Mucosa of rectum (tissue), 2 donors: ENCODE measurements at regions not wholly inside any gene's neighbourhood (a gene's known extent, or its start where the extent isn't known, plus 50 kb on each side); places are given as distances from the start of the nearest gene placed in this dataset.
"Not testable (repeated sequence)": the region's sequence is repeated elsewhere in the genome, so short reads cannot be mapped to it uniquely, and the experiment has no call there.

ENCODE experiments used
- H3K27ac ChIP-seq, 2 donors: one replicate each; pipeline ENCODE4 v1.7.0; 2013; ENCODE audit warnings: inconsistent platforms in 2 of 2, low read depth in 2 of 2, low read length in 2 of 2
- H3K27me3 ChIP-seq, 2 donors: one replicate each; pipeline ENCODE4 v1.7.0; 2013; ENCODE audit warnings: low read length in 2 of 2; ENCODE audit not compliant: control insufficient read depth in 2 of 2, insufficient read depth in 2 of 2
- H3K36me3 ChIP-seq, 2 donors: one replicate each; pipeline ENCODE4 v1.7.0; 2013; ENCODE audit warnings: low read length in 2 of 2; ENCODE audit not compliant: control insufficient read depth in 2 of 2, insufficient read depth in 2 of 2
- H3K4me1 ChIP-seq, 2 donors: one replicate each; pipeline ENCODE4 v1.7.0; 2013; ENCODE audit warnings: low read length in 2 of 2, mild to moderate bottlenecking in 1 of 2; ENCODE audit not compliant: control insufficient read depth in 2 of 2, insufficient read depth in 2 of 2
- H3K4me3 ChIP-seq, 2 donors: one replicate each; pipeline ENCODE4 v1.7.0; 2013; ENCODE audit warnings: low read length in 2 of 2
- H3K9ac ChIP-seq, 2 donors: one replicate each; pipeline ENCODE4 v1.7.0; 2013; ENCODE audit warnings: low read length in 2 of 2, low read depth in 1 of 2, mild to moderate bottlenecking in 1 of 2
- H3K9me3 ChIP-seq, 2 donors: one replicate each; pipeline ENCODE4 v1.7.0; 2013; ENCODE audit warnings: low read length in 2 of 2; ENCODE audit not compliant: control insufficient read depth in 2 of 2
- donor health status: healthy.
- donor health status: Normal muscosa, but diverticular disease.

GRCh38 chr2:13522096-13522495 is 805.4 kb downstream of the TRIB2 start:
- H3K27me3 ChIP-seq = no peaks in the 10 kb centered on the region
- H3K4me3 ChIP-seq = no peak overlapping the region
- H3K4me1 ChIP-seq = no peaks in the 10 kb centered on the region
- H3K9ac ChIP-seq = no peak overlapping the region
- no peak overlapping the region for H3K27ac ChIP-seq
- no peaks in the 10 kb centered on the region for H3K9me3 ChIP-seq
- H3K36me3 ChIP-seq = no peaks in the 10 kb centered on the region

- no peak overlapping the region for H3K9ac ChIP-seq
- H3K4me1 ChIP-seq = no peaks in the 10 kb centered on the region
- no peak overlapping the region for H3K27ac ChIP-seq
- no peaks in the 10 kb centered on the region for H3K9me3 ChIP-seq
- no peaks in the 10 kb centered on the region for H3K27me3 ChIP-seq
- no peaks in the 10 kb centered on the region for H3K36me3 ChIP-seq
- H3K4me3 ChIP-seq = no peak overlapping the region
These were observed 806.4 kb downstream of the TRIB2 start for GRCh38 chr2:13522917-13523821.

DNA sequence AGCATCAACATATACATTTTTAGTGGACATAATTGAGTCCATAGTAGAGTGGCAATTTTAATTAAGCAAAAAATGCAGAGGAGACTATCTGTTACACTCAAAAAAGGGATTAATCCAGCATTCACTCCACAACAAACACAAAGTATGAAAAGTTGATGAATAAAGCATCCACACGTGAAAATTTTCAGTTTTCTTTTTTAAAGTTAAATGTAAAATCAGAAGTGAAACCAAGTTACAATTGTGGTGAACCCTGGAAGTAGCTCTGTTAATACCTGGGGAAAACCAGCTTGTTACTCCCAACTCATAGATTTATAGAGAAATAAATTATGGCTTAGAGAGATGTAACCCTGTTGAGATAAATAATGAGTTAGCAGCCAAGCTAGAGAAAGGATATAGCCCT is 807.8 kb downstream of the TRIB2 start:
- H3K9ac ChIP-seq = no peak overlapping the region
- no peak overlapping the region for H3K4me3 ChIP-seq
- no peaks in the 10 kb centered on the region for H3K9me3 ChIP-seq
- H3K27ac ChIP-seq = no peak overlapping the region
- no peaks in the 10 kb centered on the region for H3K4me1 ChIP-seq
- no peaks in the 10 kb centered on the region for H3K36me3 ChIP-seq
- no peaks in the 10 kb centered on the region for H3K27me3 ChIP-seq

DNA sequence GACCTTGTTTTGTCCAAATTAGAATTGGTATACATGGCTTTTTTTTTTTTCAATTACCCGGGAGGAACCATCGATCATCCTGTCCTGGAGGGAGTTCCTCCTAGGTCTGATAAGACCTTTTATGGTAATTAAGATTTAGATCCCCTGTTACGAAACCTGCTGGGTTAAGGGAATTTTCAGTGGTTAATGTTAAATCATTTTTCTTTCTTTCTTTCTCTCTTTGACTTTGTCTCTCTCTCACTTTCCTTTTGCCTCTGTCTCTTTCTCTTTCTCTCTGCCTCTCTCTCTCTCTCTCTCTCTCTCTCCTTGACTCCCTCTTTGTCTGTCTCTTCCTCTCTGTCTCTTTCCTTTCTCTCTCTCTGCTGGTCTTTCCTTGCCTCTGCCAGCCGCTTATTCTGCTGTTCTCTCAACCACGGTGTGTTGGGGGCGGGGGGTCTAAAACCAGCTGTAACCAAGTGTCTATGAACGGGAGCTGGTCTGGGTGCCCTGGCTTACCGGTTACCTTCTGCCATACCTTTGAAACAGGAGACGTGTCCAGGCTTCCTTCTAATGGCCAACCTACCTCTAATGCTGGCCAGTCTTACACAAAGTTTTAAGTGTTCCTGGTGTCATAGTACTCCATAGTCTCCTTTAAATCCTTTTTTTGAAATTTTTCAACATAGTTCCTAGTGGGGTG is 815.1 kb downstream of the TRIB2 start:
- H3K9me3 ChIP-seq, H3K36me3 ChIP-seq, H3K4me1 ChIP-seq, H3K4me3 ChIP-seq, H3K27me3 ChIP-seq, H3K9ac ChIP-seq, H3K27ac ChIP-seq: not testable (repeated sequence)

DNA sequence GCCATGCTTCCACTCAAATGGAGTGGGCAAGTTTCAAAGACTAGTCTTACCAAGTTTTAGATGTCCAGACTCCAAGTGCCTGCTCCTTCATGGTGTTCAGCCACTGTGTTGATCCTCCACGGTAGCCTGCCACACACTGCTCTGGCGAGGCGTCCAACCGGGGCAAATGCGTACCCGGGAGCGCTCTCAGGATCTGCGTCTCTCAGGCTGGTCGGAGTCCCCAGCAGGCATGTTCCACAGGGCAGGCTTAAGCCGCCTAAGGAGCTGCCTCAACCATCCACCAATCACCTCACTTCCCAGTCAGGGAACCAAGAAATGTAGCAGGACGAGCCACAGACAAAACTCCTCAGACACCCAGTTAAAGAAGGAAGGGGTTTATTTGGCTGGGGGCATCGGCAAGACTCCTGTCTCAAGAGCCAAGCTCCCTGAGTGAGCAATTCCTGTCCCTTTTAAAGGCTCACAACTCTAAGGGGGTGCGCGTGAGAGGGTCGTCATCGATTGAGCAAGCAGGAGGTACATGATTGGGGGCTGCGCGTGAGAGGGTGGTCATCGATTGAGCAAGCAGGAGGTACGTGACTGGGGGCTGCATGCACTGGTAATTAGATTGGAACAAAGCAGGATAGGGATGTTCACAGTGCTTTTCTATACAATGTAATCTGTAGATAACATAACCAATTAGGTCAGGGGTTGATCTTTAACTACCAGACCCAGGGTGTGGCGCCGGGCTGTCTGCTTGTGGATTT is 816.2 kb downstream of the TRIB2 start:
- not testable (repeated sequence) for H3K9me3 ChIP-seq, H3K4me1 ChIP-seq, H3K4me3 ChIP-seq, H3K36me3 ChIP-seq, H3K27me3 ChIP-seq, H3K9ac ChIP-seq, H3K27ac ChIP-seq

GRCh38 chr2:13533524-13533922 is 816.8 kb downstream of the TRIB2 start:
- Histone ChIP-seq H3K27ac (no peak overlapping the region), H3K9me3 (no peaks in the 10 kb centered on the region), H3K27me3 (no peaks in the 10 kb centered on the region), H3K36me3 (no peaks in the 10 kb centered on the region), H3K4me3 (no peak overlapping the region), H3K4me1 (no peaks in the 10 kb centered on the region), H3K9ac (no peak overlapping the region)

DNA sequence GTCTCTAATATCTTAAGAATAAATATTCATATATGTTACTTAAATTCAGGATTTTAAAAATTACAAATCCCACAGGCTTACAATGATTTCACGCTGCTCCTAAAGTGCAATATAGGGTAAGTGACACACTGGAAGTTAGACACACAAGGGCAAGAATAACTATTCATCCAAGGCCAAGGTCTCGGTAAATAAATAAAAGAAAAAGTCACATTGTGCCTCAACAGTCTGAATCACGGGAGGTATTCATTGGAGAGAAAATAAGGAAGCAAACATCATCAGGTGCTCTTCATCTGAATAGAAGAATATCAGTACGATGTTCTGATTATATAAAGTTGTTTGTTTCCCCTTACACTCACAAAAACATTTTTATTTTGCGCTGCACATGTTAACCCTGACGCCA is 820.2 kb downstream of the TRIB2 start:
- Histone ChIP-seq H3K27me3 (no peaks in the 10 kb centered on the region), H3K4me3 (no peak overlapping the region), H3K27ac (no peak overlapping the region), H3K36me3 (no peaks in the 10 kb centered on the region), H3K4me1 (no peaks in the 10 kb centered on the region), H3K9me3 (no peaks in the 10 kb centered on the region), H3K9ac (no peak overlapping the region)

- Histone ChIP-seq H3K27me3 (no peaks in the 10 kb centered on the region), H3K9ac (no peak overlapping the region), H3K27ac (no peak overlapping the region), H3K4me3 (no peak overlapping the region), H3K36me3 (no peaks in the 10 kb centered on the region), H3K9me3 (no peaks in the 10 kb centered on the region), H3K4me1 (no peaks in the 10 kb centered on the region)
These were observed 821.1 kb downstream of the TRIB2 start for GRCh38 chr2:13537771-13538349.

DNA sequence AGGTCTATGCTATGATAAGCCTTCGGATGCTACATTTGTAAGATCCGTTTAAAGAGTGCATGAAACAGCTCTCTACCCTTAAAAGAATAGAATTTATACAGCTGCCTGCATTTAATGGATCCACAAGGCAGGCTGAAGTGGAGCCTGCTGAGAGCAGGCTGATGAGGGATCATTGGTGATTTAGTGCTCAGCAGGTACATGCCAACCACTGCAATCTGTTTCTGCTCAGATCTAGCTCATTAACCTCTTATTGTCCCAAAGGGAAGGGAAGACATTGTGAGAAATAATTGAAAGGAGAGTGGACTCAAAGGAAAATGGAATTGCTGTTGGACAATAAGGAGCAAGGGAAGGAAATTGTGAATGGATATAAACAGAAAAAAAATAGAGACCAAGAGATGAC is 822.6 kb downstream of the TRIB2 start:
- Histone ChIP-seq H3K27ac (no peak overlapping the region), H3K36me3 (no peaks in the 10 kb centered on the region), H3K4me1 (no peaks in the 10 kb centered on the region), H3K9me3 (peaks cover 0 to under 1% of the 10 kb centered on the region in 2 donors), H3K4me3 (no peak overlapping the region), H3K9ac (no peak overlapping the region), H3K27me3 (no peaks in the 10 kb centered on the region)

GRCh38 chr2:13542061-13542460 is 825.3 kb downstream of the TRIB2 start:
- H3K27ac ChIP-seq = no peak overlapping the region
- H3K9ac ChIP-seq = no peak overlapping the region

More at GRCh38 chr2:13542061-13542460, 825.3 kb downstream of the TRIB2 start:
- Histone ChIP-seq H3K4me1 (no peaks in the 10 kb centered on the region), H3K27me3 (no peaks in the 10 kb centered on the region), H3K9me3 (peaks cover 0 to 2% of the 10 kb centered on the region in 2 donors), H3K36me3 (no peaks in the 10 kb centered on the region), H3K4me3 (no peak overlapping the region)
